HG02938 (cell line): ENCODE measurements at regions not wholly inside any gene's neighbourhood (a gene's known extent, or its start where the extent isn't known, plus 50 kb on each side); places are given as distances from the start of the nearest gene placed in this dataset.
A peak's percentile ranks its signal among the peaks of the same experiment; 100 is the strongest.

Experiments
- ATAC-seq: cut with Tn5 transposase; IDR thresholded peaks from one replicate; pipeline ENCODE4 v1.9.1; 2021; ENCODE audit warnings: mild to moderate bottlenecking, moderate library complexity; ENCODE audit not compliant: unreplicated experiment

- ATAC-seq = no peak
These were observed 88.6 kb upstream of the SPRED1 start for GRCh38 chr15:38164061-38164460.

- no peak for ATAC-seq
These were observed 88.1 kb upstream of the SPRED1 start for GRCh38 chr15:38164507-38164906.

- no peak for ATAC-seq
These were observed 84.1 kb upstream of the SPRED1 start for GRCh38 chr15:38168467-38169070.

- ATAC-seq = no peak
These were observed 80.7 kb upstream of the SPRED1 start for GRCh38 chr15:38171973-38172372.

- ATAC-seq = no peak
These were observed 77.9 kb upstream of the SPRED1 start for GRCh38 chr15:38174691-38175090.

- peak; percentile 86 for ATAC-seq
These were observed 76.5 kb upstream of the SPRED1 start for GRCh38 chr15:38176155-38176554.

- no peak for ATAC-seq
These were observed 75.9 kb upstream of the SPRED1 start for GRCh38 chr15:38176691-38177090.

GRCh38 chr15:38182900-38183299, 69.7 kb upstream of the SPRED1 start:
- ATAC-seq = no peak

- no peak for ATAC-seq
These were observed 66.1 kb upstream of the SPRED1 start for GRCh38 chr15:38186507-38186906.

- ATAC-seq = no peak
These were observed 64.9 kb upstream of the SPRED1 start for GRCh38 chr15:38187630-38188313.

- ATAC-seq = no peak
These were observed 62.9 kb upstream of the SPRED1 start for GRCh38 chr15:38189671-38190295.

GRCh38 chr15:38190501-38190900, 62.1 kb upstream of the SPRED1 start:
- no peak for ATAC-seq

- no peak for ATAC-seq
These were observed 60.1 kb upstream of the SPRED1 start for GRCh38 chr15:38192496-38192895.

GRCh38 chr15:38193496-38193895, 59.1 kb upstream of the SPRED1 start:
- ATAC-seq = no peak

- ATAC-seq = no peak
These were observed 57.3 kb upstream of the SPRED1 start for GRCh38 chr15:38195191-38195901.

- no peak for ATAC-seq
These were observed 56.6 kb upstream of the SPRED1 start for GRCh38 chr15:38196076-38196475.

GRCh38 chr15:38197553-38197952, 55.1 kb upstream of the SPRED1 start:
- ATAC-seq = no peak

- ATAC-seq = no peak
These were observed 50.9 kb upstream of the SPRED1 start for GRCh38 chr15:38201714-38202113.

- no peak for ATAC-seq
These were observed 50.3 kb upstream of the SPRED1 start for GRCh38 chr15:38202361-38202760.
